Sigmoid colon (tissue), 4 donors: ENCODE measurements at regions not wholly inside any gene's neighbourhood (a gene's known extent, or its start where the extent isn't known, plus 50 kb on each side); places are given as distances from the start of the nearest gene placed in this dataset.

Experiments used
- CTCF ChIP-seq, 4 experiments: fragments of 450-650 bp in 3 of 4; fragments of 200-600 bp in 1 of 4; IDR thresholded peaks; one replicate each; pipeline ENCODE4 v1.5.1; 2016 to 2019; ENCODE audit warnings: antibody characterized with exemption in 4 of 4, mild to moderate bottlenecking in 3 of 4, moderate library complexity in 2 of 4
- EP300 ChIP-seq, 4 donors: sonication (generic); formaldehyde crosslinking; IDR thresholded peaks; one replicate each; pipeline ENCODE4 v1.6.1; 2017; ENCODE audit warnings: antibody characterized with exemption in 4 of 4
- POLR2A ChIP-seq, 2 donors: fragments of 450-650 bp; IDR thresholded peaks; one replicate each; pipeline ENCODE4 v1.6.1; 2016; ENCODE audit warnings: antibody characterized with exemption in 2 of 2, mild to moderate bottlenecking in 2 of 2, moderate library complexity in 2 of 2
- POLR2AphosphoS5 ChIP-seq, 4 donors: sonication (generic); formaldehyde crosslinking; IDR thresholded peaks; one replicate each; pipeline ENCODE4 v1.6.1; 2017; ENCODE audit warnings: antibody characterized with exemption in 4 of 4

GRCh38 chr2:21424375-21424774 is 300.6 kb downstream of the TDRD15 start:
- TF ChIP-seq CTCF (IDR thresholded peaks at IDR 0.05), result no peak
- TF ChIP-seq POLR2A (IDR thresholded peaks at IDR 0.05), result no peak
- TF ChIP-seq POLR2AphosphoS5 (IDR thresholded peaks at IDR 0.05), result no peak
- no peak for TF ChIP-seq EP300 (IDR thresholded peaks at IDR 0.05)
